A549 (cell line): ENCODE measurements at regions not wholly inside any gene's neighbourhood (a gene's known extent, or its start where the extent isn't known, plus 50 kb on each side); places are given as distances from the start of the nearest gene placed in this dataset.
A peak's percentile ranks its signal among the peaks of the same experiment; 100 is the strongest.

ENCODE experiments used
- ATAC-seq, 2 experiments: fragments of 200-7000 bp in 1 of 2; fragments of >200 bp in 1 of 2; cut with Nextera tagmentation in 1 of 2; cut with Tn5 transposase in 1 of 2; 3 replicates each; pipeline versions ENCODE4 v1.8.0 to v1.9.1; 2018 to 2020; ENCODE audit warnings: mild to moderate bottlenecking in 1 of 2, moderate library complexity in 1 of 2
- CTCF ChIA-PET: fragments of 300-600 bp; sonication (Branson Sonifier 250); formaldehyde crosslinking; extraction: SDS; loops from one replicate; lab custom pipeline; 2021; ENCODE audit warnings: antibody characterized with exemption, inconsistent platforms; lab: Yijun Ruan, JAX
- POLR2A ChIA-PET: fragments of 350-600 bp; formaldehyde crosslinking; extraction: SDS; loops from one replicate; lab custom pipeline; 2021; ENCODE audit warnings: antibody characterized with exemption, inconsistent platforms; lab: Yijun Ruan, JAX
- DNase-seq, 2 experiments: peaks; one replicate each; pipeline versions ENCODE4 v3.0.0 to v3.0.0-alpha.2; 2011 to 2016; ENCODE audit warnings: low read depth in 1 of 2, low spot score in 1 of 2
- FAIRE-seq: peaks from 2 replicates; lab custom pipeline; 2011; peaks lifted over from hg19 to GRCh38; lab: Jason Lieb, UNC
- H3K27ac ChIP-seq, 2 experiments: fragments of >200 bp; sonication (Bioruptor Twin); formaldehyde crosslinking; 3 replicates each; pipeline ENCODE4 v1.5.1; 2016 to 2017
- H3K4me1 ChIP-seq: fragments of >200 bp; sonication (Bioruptor Twin); formaldehyde crosslinking; 3 replicates; pipeline ENCODE4 v1.6.1; 2016
- H3K4me2 ChIP-seq: fragments of >200 bp; sonication (Bioruptor Twin); formaldehyde crosslinking; 3 replicates; pipeline ENCODE4 v1.6.1; 2016
- H3K4me3 ChIP-seq: fragments of >200 bp; sonication (Bioruptor Twin); formaldehyde crosslinking; 3 replicates; pipeline ENCODE4 v1.5.1; 2016
- H3K9me3 ChIP-seq: fragments of >200 bp; sonication (Bioruptor Twin); formaldehyde crosslinking; 3 replicates; pipeline ENCODE4 v1.6.1; 2016
- EHMT2 ChIP-seq: fragments of 200-600 bp; sonication (generic); IDR thresholded peaks from 2 replicates; pipeline ENCODE4 v1.6.1; 2016; ENCODE audit warnings: antibody characterized with exemption, low read depth, mild to moderate bottlenecking, moderate library complexity
- FOSB ChIP-seq: fragments of 250-450 bp; sonication (Bioruptor Pico); IDR thresholded peaks from 2 replicates; pipeline ENCODE4 v1.5.0; 2020; ENCODE audit warnings: mild to moderate bottlenecking, moderate library complexity
- HDAC2 ChIP-seq: fragments of 200-600 bp; sonication (generic); IDR thresholded peaks from 2 replicates; pipeline ENCODE4 v1.6.1; 2016
- HEYL ChIP-seq: fragments of 250-450 bp; sonication (Bioruptor Pico); IDR thresholded peaks from 2 replicates; pipeline ENCODE4 v1.8.0; 2021; ENCODE audit warnings: mild to moderate bottlenecking, moderate library complexity
- HOXA7 ChIP-seq: fragments of 250-450 bp; sonication (Bioruptor Pico); IDR thresholded peaks from 2 replicates; pipeline ENCODE4 v1.5.0; 2020; ENCODE audit warnings: mild to moderate bottlenecking, moderate library complexity
- HOXB5 ChIP-seq: fragments of 250-450 bp; sonication (Bioruptor Pico); IDR thresholded peaks from 2 replicates; pipeline ENCODE4 v1.5.0; 2020; ENCODE audit warnings: mild to moderate bottlenecking, moderate library complexity
- JUN ChIP-seq, 2 experiments: fragments of >200 bp; sonication (Bioruptor Twin); formaldehyde crosslinking; IDR thresholded peaks; 2 replicates in 1 of 2; 3 replicates in 1 of 2; pipeline ENCODE4 v1.6.1; 2016 to 2017
- KDM5A ChIP-seq: fragments of 200-600 bp; sonication (generic); IDR thresholded peaks from 2 replicates; pipeline ENCODE4 v1.6.1; 2016; ENCODE audit warnings: antibody characterized with exemption, mild to moderate bottlenecking
- MAFK ChIP-seq: fragments of 450-650 bp; IDR thresholded peaks from 2 replicates; pipeline ENCODE4 v1.6.1; 2014; ENCODE audit not compliant: partially characterized antibody
- NPAS2 ChIP-seq: fragments of 250-450 bp; sonication (Bioruptor Pico); IDR thresholded peaks from 2 replicates; pipeline ENCODE4 v1.8.0; 2022; ENCODE audit warnings: mild to moderate bottlenecking, moderate library complexity, borderline replicate concordance
- RCOR1 ChIP-seq: fragments of 150-350 bp; IDR thresholded peaks from 2 replicates; pipeline ENCODE4 v1.6.1; 2014; ENCODE audit warnings: antibody characterized with exemption, low read length, low read depth
- SMC3 ChIP-seq: fragments of >200 bp; sonication (Bioruptor Twin); formaldehyde crosslinking; IDR thresholded peaks from 3 replicates; pipeline ENCODE4 v1.6.1; 2018; ENCODE audit warnings: inconsistent platforms
- TFCP2L1 ChIP-seq: fragments of 250-450 bp; sonication (Bioruptor Pico); IDR thresholded peaks from 2 replicates; pipeline ENCODE4 v1.5.0; 2021; ENCODE audit warnings: mild to moderate bottlenecking
- USF2 ChIP-seq: fragments of 450-650 bp; IDR thresholded peaks from 2 replicates; pipeline ENCODE4 v1.6.1; 2014; ENCODE audit warnings: antibody characterized with exemption
- ZC3H11A ChIP-seq: fragments of 450-650 bp; IDR thresholded peaks from 2 replicates; pipeline ENCODE4 v1.6.1; 2014; ENCODE audit warnings: antibody characterized with exemption, mild to moderate bottlenecking
- ZFP36 ChIP-seq: fragments of 450-650 bp; IDR thresholded peaks from 2 replicates; pipeline ENCODE4 v1.6.1; 2014; ENCODE audit warnings: borderline replicate concordance; ENCODE audit not compliant: partially characterized antibody
- WGBS: methylation state at CpG from one replicate; pipeline ENCODE4 v1.1.6; 2017; ENCODE audit errors: missing lambda C conversion rate; 5-methylcytosine and 5-hydroxymethylcytosine counted together
- TF ChIP-seq, protein P1 (sequence below): fragments of 200-600 bp; sonication (generic); IDR thresholded peaks from 2 replicates; pipeline ENCODE4 v1.6.1; 2016; ENCODE audit warnings: antibody characterized with exemption, mild to moderate bottlenecking, moderate library complexity
- TF ChIP-seq, protein P2 (sequence below): fragments of 250-450 bp; sonication (Bioruptor Pico); IDR thresholded peaks from 2 replicates; pipeline ENCODE4 v1.5.0; 2021; ENCODE audit warnings: mild to moderate bottlenecking, moderate library complexity, borderline replicate concordance

- Histone ChIP-seq H3K4me2 (no peak overlapping the region), H3K4me3 (no peak overlapping the region), H3K27ac (no peak overlapping the region), H3K9me3 (no peaks in the 10 kb centered on the region), H3K4me1 (no peaks in the 10 kb centered on the region)
- FAIRE-seq (no peak), ATAC-seq (no peak), DNase-seq (no peak)
- ChIA-PET CTCF (no interaction called here), POLR2A (no interaction called here)
- 4% methylated on average over 1 of the region's 1 CpG for WGBS
- peak; percentile 6 for TF ChIP-seq MAFK
- TF ChIP-seq NPAS2 (CRISPR knock-in tag) = no peak
Measured at GRCh38 chr11:121727942-121728341, 275.2 kb upstream of the SORL1-AS1 start.

DNA sequence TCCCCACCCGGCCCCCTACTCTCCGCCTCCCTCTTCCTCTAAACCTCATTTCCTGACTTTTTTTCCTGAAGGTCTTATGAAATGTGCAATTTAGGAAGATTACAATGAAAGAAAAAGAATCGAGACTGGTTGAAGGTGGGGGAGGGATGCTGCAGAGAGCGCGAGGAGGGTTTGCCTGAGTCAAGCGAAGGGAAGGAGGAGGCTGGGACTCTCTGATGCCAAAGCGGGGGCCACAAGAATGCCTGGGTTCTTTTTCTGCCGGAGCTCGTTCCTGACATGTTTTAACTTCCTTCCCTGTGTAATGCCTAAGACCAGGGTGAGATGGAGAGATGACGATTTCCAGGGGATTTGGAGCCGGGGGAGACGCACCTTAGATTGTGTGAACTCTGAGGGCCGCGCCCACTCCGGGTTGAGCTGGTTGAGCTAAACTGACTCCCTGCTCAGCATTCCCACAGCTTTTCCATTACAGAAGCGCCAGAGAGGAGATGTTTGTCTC, 270.5 kb upstream of the SORL1-AS1 start:
- 63% methylated on average over 15 of the region's 16 CpGs for WGBS
- no peak overlapping the region for H3K4me3 ChIP-seq
- DNase-seq = no peak
- ATAC-seq = no peak
- ChIA-PET CTCF (interaction anchor here (1.1 to 1.4 kb wide), 2 partner anchors 333 to 782 kb away, joined by 3 to 4 read pairs; no protein-coding TSS in a partner anchor), POLR2A (no interaction called here)
- H3K27ac ChIP-seq = no peak overlapping the region
- FAIRE-seq = no peak
- no peaks in the 10 kb centered on the region for H3K9me3 ChIP-seq
- TF ChIP-seq HEYL (CRISPR knock-in tag) = no peak
- TF ChIP-seq JUN (IDR thresholded peaks at IDR 0.05) = no peak
- no peak for TF ChIP-seq HDAC2
- no peak for TF ChIP-seq KDM5A
- no peak for TF ChIP-seq TFCP2L1
- TF ChIP-seq ZC3H11A = no peak
- no peak for TF ChIP-seq SMC3
- no peak for TF ChIP-seq USF2
- TF ChIP-seq ZFP36 = no peak
- no peak for TF ChIP-seq RCOR1
- TF ChIP-seq, protein P1, sequence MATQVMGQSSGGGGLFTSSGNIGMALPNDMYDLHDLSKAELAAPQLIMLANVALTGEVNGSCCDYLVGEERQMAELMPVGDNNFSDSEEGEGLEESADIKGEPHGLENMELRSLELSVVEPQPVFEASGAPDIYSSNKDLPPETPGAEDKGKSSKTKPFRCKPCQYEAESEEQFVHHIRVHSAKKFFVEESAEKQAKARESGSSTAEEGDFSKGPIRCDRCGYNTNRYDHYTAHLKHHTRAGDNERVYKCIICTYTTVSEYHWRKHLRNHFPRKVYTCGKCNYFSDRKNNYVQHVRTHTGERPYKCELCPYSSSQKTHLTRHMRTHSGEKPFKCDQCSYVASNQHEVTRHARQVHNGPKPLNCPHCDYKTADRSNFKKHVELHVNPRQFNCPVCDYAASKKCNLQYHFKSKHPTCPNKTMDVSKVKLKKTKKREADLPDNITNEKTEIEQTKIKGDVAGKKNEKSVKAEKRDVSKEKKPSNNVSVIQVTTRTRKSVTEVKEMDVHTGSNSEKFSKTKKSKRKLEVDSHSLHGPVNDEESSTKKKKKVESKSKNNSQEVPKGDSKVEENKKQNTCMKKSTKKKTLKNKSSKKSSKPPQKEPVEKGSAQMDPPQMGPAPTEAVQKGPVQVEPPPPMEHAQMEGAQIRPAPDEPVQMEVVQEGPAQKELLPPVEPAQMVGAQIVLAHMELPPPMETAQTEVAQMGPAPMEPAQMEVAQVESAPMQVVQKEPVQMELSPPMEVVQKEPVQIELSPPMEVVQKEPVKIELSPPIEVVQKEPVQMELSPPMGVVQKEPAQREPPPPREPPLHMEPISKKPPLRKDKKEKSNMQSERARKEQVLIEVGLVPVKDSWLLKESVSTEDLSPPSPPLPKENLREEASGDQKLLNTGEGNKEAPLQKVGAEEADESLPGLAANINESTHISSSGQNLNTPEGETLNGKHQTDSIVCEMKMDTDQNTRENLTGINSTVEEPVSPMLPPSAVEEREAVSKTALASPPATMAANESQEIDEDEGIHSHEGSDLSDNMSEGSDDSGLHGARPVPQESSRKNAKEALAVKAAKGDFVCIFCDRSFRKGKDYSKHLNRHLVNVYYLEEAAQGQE = no peak
- TF ChIP-seq MAFK = no peak
- TF ChIP-seq, protein P2, sequence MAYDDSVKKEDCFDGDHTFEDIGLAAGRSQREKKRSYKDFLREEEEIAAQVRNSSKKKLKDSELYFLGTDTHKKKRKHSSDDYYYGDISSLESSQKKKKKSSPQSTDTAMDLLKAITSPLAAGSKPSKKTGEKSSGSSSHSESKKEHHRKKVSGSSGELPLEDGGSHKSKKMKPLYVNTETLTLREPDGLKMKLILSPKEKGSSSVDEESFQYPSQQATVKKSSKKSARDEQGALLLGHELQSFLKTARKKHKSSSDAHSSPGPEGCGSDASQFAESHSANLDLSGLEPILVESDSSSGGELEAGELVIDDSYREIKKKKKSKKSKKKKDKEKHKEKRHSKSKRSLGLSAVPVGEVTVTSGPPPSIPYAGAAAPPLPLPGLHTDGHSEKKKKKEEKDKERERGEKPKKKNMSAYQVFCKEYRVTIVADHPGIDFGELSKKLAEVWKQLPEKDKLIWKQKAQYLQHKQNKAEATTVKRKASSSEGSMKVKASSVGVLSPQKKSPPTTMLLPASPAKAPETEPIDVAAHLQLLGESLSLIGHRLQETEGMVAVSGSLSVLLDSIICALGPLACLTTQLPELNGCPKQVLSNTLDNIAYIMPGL (CRISPR knock-in tag) = no peak
- no peak for TF ChIP-seq HOXB5 (CRISPR knock-in tag)
- TF ChIP-seq HOXA7 (CRISPR knock-in tag) = no peak
- TF ChIP-seq EHMT2 = no peak
- no peak for TF ChIP-seq FOSB (CRISPR knock-in tag)
- H3K4me2 ChIP-seq = no peak overlapping the region
- no peaks in the 10 kb centered on the region for H3K4me1 ChIP-seq
